GM06990 (cell line): ENCODE measurements at regions not wholly inside any gene's neighbourhood (a gene's known extent, or its start where the extent isn't known, plus 50 kb on each side); places are given as distances from the start of the nearest gene placed in this dataset.

ENCODE experiments used
- DNase-seq: peaks from one replicate; pipeline ENCODE4 v3.0.0-alpha.2; 2011; ENCODE audit not compliant: insufficient read length; ENCODE audit errors: extremely low read depth
- H3K27me3 ChIP-seq: replicated peaks from 2 replicates; pipeline ENCODE4 v1.6.0; 2011; ENCODE audit warnings: low read length; ENCODE audit not compliant: control insufficient read depth, insufficient read depth
- H3K36me3 ChIP-seq: 2 replicates; pipeline ENCODE4 v1.5.1; 2011; ENCODE audit warnings: low read length; ENCODE audit not compliant: control insufficient read depth, insufficient read depth
- H3K4me3 ChIP-seq: replicated peaks from 2 replicates; pipeline ENCODE4 v1.5.1; 2011; ENCODE audit warnings: low read depth, mild to moderate bottlenecking, control low read depth, low read length
- TF ChIP-seq, protein P1 (sequence below): IDR thresholded peaks from 2 replicates; pipeline ENCODE4 v1.5.1; 2011; ENCODE audit warnings: low read length, control low read depth, mild to moderate bottlenecking, inconsistent platforms; ENCODE audit not compliant: insufficient read depth, poor library complexity, severe bottlenecking

DNA sequence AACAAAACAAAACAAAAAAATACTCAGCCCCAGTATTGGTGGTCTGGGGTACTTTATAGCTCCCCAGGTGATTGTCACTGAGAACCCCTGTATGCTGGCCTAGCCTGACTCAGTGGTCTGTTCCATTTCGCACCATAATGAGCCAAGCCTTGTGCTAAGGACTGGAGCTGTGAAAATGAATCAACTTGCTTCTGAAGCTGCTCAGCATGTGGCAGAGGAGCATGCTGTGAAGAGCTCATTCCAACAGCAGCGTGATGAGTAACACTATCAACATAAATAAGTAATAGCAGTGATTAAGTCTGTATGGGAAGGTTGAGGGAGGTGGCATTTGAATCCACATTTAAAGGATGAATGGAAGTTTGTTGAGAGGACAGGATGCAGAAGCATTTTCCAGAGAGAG, 67.2 kb upstream of the ATL2 start:
- no peak for DNase-seq
- Histone ChIP-seq H3K36me3 (no peaks in the 10 kb centered on the region), H3K4me3 (no peak overlapping the region), H3K27me3 (no peaks in the 10 kb centered on the region)
- TF ChIP-seq, protein P1, sequence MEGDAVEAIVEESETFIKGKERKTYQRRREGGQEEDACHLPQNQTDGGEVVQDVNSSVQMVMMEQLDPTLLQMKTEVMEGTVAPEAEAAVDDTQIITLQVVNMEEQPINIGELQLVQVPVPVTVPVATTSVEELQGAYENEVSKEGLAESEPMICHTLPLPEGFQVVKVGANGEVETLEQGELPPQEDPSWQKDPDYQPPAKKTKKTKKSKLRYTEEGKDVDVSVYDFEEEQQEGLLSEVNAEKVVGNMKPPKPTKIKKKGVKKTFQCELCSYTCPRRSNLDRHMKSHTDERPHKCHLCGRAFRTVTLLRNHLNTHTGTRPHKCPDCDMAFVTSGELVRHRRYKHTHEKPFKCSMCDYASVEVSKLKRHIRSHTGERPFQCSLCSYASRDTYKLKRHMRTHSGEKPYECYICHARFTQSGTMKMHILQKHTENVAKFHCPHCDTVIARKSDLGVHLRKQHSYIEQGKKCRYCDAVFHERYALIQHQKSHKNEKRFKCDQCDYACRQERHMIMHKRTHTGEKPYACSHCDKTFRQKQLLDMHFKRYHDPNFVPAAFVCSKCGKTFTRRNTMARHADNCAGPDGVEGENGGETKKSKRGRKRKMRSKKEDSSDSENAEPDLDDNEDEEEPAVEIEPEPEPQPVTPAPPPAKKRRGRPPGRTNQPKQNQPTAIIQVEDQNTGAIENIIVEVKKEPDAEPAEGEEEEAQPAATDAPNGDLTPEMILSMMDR: no peak

DNA sequence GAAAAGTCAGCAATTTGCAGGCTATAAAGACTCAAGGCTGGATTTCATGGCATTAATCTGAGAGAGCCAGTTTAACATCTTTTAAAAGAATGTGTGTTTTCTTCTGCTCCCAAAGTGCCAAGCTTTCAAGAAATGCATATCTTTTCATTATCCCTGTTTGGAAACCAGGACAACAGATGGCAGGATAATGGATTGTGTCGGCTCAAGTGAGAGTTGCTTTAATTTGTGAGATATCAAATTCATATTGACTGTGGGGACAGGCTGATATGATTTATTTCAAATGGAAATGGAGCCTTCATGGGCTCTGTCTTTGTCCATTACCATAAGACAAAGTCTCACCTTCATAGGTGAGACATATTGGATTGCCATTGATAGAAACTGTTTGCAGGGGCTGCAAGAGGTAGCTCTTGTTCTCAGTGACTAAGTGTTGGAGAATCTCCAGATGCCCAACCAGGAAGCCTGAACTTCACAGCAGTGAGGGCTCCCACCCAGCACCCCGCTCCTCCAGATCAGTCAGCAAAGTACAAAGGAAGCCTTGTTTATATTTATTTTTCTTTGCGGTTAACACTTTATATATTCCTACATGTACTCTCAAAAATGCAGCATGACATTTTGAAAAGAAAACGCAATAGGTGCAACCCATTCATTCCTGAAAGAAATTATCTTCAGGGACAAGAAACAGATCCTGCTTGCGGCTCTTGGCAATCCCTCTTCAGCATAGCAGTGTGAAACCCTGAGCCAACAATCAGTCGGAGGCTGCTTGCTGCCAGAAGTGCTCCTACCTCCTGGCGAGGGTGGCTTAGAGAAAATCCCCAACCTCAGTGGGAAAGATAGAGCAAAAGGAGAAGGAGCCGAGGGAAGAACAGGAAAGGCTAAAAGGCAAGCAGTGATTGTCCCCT, 65.8 kb upstream of the ATL2 start:
- TF ChIP-seq, protein P1: no peak
- no peak overlapping the region for H3K4me3 ChIP-seq
- no peak for DNase-seq
- no peaks in the 10 kb centered on the region for H3K36me3 ChIP-seq
- no peaks in the 10 kb centered on the region for H3K27me3 ChIP-seq

DNA sequence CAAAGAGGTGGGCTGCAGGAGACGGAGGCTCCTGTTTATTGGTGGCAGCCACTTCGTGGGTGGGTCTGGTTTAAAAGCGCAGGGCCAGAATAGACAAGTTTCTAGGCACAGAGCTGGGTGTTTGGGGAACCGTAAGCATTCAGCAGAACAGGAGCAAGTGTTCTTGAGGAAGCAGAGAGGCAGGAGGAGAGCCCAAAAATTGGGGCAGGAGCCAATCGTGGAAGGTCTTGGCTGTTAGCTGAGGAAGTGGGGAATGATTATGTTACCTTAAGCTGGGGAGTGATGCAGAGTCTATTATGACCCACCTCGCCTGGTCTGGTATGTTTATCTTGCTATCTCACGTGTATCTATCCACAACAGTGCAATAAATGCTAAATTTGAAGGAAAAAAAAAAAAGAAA, 64.3 kb upstream of the ATL2 start:
- TF ChIP-seq, protein P1: no peak
- Histone ChIP-seq H3K36me3 (no peaks in the 10 kb centered on the region), H3K4me3 (no peak overlapping the region), H3K27me3 (no peaks in the 10 kb centered on the region)
- DNase-seq: no peak

DNA sequence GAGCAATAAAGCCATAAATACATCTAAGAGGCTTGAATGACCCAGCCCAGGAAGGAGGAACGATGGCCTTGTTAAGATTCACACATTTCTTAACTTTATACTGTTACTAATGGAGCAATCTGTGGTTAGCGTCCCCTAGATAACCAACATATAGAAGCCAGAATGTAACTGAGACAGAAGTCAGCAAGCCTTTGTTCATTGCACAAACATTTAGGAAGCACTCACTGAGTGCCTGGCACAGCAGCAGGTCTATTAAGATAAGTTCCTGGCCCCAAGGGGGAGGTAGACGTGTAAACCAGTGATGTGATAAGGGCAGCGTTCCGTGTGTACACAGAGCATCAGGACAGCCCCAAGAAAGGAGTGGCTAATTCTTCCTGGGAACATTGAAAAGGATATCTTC, 63.6 kb upstream of the ATL2 start:
- H3K4me3 ChIP-seq: no peak overlapping the region
- H3K36me3 ChIP-seq: no peaks in the 10 kb centered on the region
- TF ChIP-seq, protein P1: no peak
- no peaks in the 10 kb centered on the region for H3K27me3 ChIP-seq
- no peak for DNase-seq

DNA sequence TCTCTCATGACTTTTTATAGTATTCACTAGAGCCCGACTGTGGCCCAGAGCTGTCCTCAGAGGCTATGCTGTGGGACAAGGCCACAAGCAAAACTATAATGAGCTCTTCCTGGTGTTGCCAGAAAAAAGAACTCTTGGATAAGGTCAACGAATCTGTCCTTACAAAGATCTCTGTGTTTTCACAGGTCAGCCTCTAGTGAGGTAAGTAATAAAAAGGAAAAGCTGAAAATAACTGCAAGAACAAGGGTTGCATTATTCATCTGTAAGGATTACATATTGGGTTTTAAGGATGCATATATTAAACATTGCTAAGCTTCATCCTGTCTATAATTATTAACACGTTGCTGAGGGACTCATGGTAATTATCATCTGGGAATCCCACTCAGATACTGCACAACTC, 62.8 kb upstream of the ATL2 start:
- Histone ChIP-seq H3K4me3 (no peak overlapping the region), H3K36me3 (no peaks in the 10 kb centered on the region), H3K27me3 (no peaks in the 10 kb centered on the region)
- TF ChIP-seq, protein P1: no peak
- no peak for DNase-seq
